Stimulated activated CD8-positive, alpha-beta memory T cell treated with anti-CD3 and anti-CD28 coated beads, Interleukin-7, amount 100 ng/mL, for 48 hours (primary cell): ENCODE measurements at regions not wholly inside any gene's neighbourhood (a gene's known extent, or its start where the extent isn't known, plus 50 kb on each side); places are given as distances from the start of the nearest gene placed in this dataset.
"Not testable (repeated sequence)": the region's sequence is repeated elsewhere in the genome, so short reads cannot be mapped to it uniquely, and the experiment has no call there.

ENCODE experiments used
- DNase-seq, 2 donors: peaks; one replicate each; pipeline ENCODE4 v3.0.0-alpha.2; 2020; ENCODE audit warnings: low read depth in 1 of 2; ENCODE audit errors: extremely low read depth in 1 of 2

- not testable (repeated sequence) for DNase-seq
Observed at GRCh38 chr3:195635262-195635873, 51.6 kb upstream of the APOD start.

GRCh38 chr3:195634426-195635261 is 50.9 kb upstream of the APOD start:
- peak in 1 of 2 donors; percentile 59 for DNase-seq
